ENCODE measurements at regions not wholly inside any gene's neighbourhood (a gene's known extent, or its start where the extent isn't known, plus 50 kb on each side); places are given as distances from the start of the nearest gene placed in this dataset.

- no peak for TF ChIP-seq EZH2 (IDR thresholded peaks at IDR 0.05; ENCODE audit: borderline replicate concordance, low read depth, low read length, severe bottlenecking)
- TF ChIP-seq CTCF (IDR thresholded peaks at IDR 0.05; ENCODE audit: borderline replicate concordance, extremely low read depth, low read length, poor library complexity, severe bottlenecking): no peak
Observed at GRCh38 chr11:104565583-104565961, 332.7 kb downstream of the CASP12 start.

Data from DND-41 (cell line).